Gastrocnemius medialis (tissue), 4 donors: ENCODE measurements at regions not wholly inside any gene's neighbourhood (a gene's known extent, or its start where the extent isn't known, plus 50 kb on each side); places are given as distances from the start of the nearest gene placed in this dataset.

Source experiments
- CTCF ChIP-seq, 5 experiments: fragments of 450-650 bp in 3 of 5; fragments of 200-600 bp in 2 of 5; sonication (generic) in 2 of 5; IDR thresholded peaks in 4 of 5; conservative IDR thresholded peaks in 1 of 5; 1 replicate in 4 of 5; 2 replicates in 1 of 5; pipeline ENCODE4 v1.5.1; 2016 to 2019; ENCODE audit warnings: antibody characterized with exemption in 5 of 5, mild to moderate bottlenecking in 3 of 5, moderate library complexity in 3 of 5
- POLR2A ChIP-seq, 2 donors: fragments of 450-650 bp; IDR thresholded peaks; one replicate each; pipeline ENCODE4 v1.6.1; 2017; ENCODE audit warnings: antibody characterized with exemption in 2 of 2, mild to moderate bottlenecking in 2 of 2, moderate library complexity in 2 of 2

GRCh38 chr7:80587538-80587937, 50.9 kb upstream of the CD36 start:
- no peak for TF ChIP-seq CTCF (IDR thresholded peaks at IDR 0.05 in 4 of 5, conservative IDR thresholded peaks at IDR 0.05 in 1 of 5)
- no peak for TF ChIP-seq POLR2A (IDR thresholded peaks at IDR 0.05)
